ENCODE measurements at regions not wholly inside any gene's neighbourhood (a gene's known extent, or its start where the extent isn't known, plus 50 kb on each side); places are given as distances from the start of the nearest gene placed in this dataset.

GRCh38 chr14:25430808-25431207, 380.9 kb upstream of the STXBP6 start:
- TF ChIP-seq, protein P1, sequence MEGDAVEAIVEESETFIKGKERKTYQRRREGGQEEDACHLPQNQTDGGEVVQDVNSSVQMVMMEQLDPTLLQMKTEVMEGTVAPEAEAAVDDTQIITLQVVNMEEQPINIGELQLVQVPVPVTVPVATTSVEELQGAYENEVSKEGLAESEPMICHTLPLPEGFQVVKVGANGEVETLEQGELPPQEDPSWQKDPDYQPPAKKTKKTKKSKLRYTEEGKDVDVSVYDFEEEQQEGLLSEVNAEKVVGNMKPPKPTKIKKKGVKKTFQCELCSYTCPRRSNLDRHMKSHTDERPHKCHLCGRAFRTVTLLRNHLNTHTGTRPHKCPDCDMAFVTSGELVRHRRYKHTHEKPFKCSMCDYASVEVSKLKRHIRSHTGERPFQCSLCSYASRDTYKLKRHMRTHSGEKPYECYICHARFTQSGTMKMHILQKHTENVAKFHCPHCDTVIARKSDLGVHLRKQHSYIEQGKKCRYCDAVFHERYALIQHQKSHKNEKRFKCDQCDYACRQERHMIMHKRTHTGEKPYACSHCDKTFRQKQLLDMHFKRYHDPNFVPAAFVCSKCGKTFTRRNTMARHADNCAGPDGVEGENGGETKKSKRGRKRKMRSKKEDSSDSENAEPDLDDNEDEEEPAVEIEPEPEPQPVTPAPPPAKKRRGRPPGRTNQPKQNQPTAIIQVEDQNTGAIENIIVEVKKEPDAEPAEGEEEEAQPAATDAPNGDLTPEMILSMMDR (IDR thresholded peaks at IDR 0.05; ENCODE audit: insufficient read depth, low read depth, low read length), result no peak
- TF ChIP-seq EZH2 (IDR thresholded peaks at IDR 0.05; ENCODE audit: insufficient read depth, low read length), result no peak

Data from astrocyte (in vitro differentiated cells and primary cell).